NOMO-1 treated with dmso at 0.1 percent for 144 hours (cell line): ENCODE measurements at regions not wholly inside any gene's neighbourhood (a gene's known extent, or its start where the extent isn't known, plus 50 kb on each side); places are given as distances from the start of the nearest gene placed in this dataset.
"Not testable (repeated sequence)": the region's sequence is repeated elsewhere in the genome, so short reads cannot be mapped to it uniquely, and the experiment has no call there.

ENCODE experiments used
- DNase-seq: peaks from one replicate; lab custom pipeline; 2025; ENCODE audit not compliant: unreplicated experiment; lab: John Stamatoyannopoulos, UW

GRCh38 chr6:102813489-102814275 lies 1420.2 kb downstream of the GRIK2 start:
- no peak for DNase-seq

GRCh38 chr6:102812242-102812641 lies 1418.7 kb downstream of the GRIK2 start:
- DNase-seq: no peak

GRCh38 chr6:102808944-102809505 lies 1415.5 kb downstream of the GRIK2 start:
- DNase-seq: not testable (repeated sequence)

GRCh38 chr6:102799051-102799450 lies 1405.5 kb downstream of the GRIK2 start:
- DNase-seq: no peak

GRCh38 chr6:102798636-102799035 lies 1405.1 kb downstream of the GRIK2 start:
- DNase-seq: no peak

- DNase-seq: no peak
Measured at GRCh38 chr6:102793752-102794151, 1400.2 kb downstream of the GRIK2 start.

- no peak for DNase-seq
Measured at GRCh38 chr6:102774326-102774725, 1380.8 kb downstream of the GRIK2 start.

GRCh38 chr6:102773636-102774035 lies 1380.1 kb downstream of the GRIK2 start:
- no peak for DNase-seq

- DNase-seq: no peak
Measured at GRCh38 chr6:102766963-102767362, 1373.5 kb downstream of the GRIK2 start.

GRCh38 chr6:102764317-102764716 lies 1370.8 kb downstream of the GRIK2 start:
- no peak for DNase-seq

- no peak for DNase-seq
Measured at GRCh38 chr6:102763891-102764290, 1370.4 kb downstream of the GRIK2 start.

- DNase-seq: no peak
Measured at GRCh38 chr6:102761872-102762271, 1368.4 kb downstream of the GRIK2 start.

GRCh38 chr6:102759415-102759814 lies 1365.9 kb downstream of the GRIK2 start:
- no peak for DNase-seq

GRCh38 chr6:102758536-102758935 lies 1365.0 kb downstream of the GRIK2 start:
- DNase-seq: not testable (repeated sequence)

GRCh38 chr6:102749210-102749971 lies 1355.9 kb downstream of the GRIK2 start:
- DNase-seq: no peak

GRCh38 chr6:102746941-102747340 lies 1353.4 kb downstream of the GRIK2 start:
- no peak for DNase-seq

GRCh38 chr6:102742754-102743356 lies 1349.3 kb downstream of the GRIK2 start:
- DNase-seq: no peak

GRCh38 chr6:102742028-102742427 lies 1348.5 kb downstream of the GRIK2 start:
- DNase-seq: no peak

GRCh38 chr6:102736941-102737368 lies 1343.4 kb downstream of the GRIK2 start:
- DNase-seq: no peak

- DNase-seq: no peak
Measured at GRCh38 chr6:102732898-102733297, 1339.4 kb downstream of the GRIK2 start.

- not testable (repeated sequence) for DNase-seq
Measured at GRCh38 chr6:102722086-102722485, 1328.6 kb downstream of the GRIK2 start.
